Neural cell (in vitro differentiated cells): ENCODE measurements at regions not wholly inside any gene's neighbourhood (a gene's known extent, or its start where the extent isn't known, plus 50 kb on each side); places are given as distances from the start of the nearest gene placed in this dataset.

Source experiments
- H2AFZ ChIP-seq: fragments of 200-600, 300-800 bp; sonication (generic), shearing (Covaris generic); 2 replicates; pipeline ENCODE4 v1.6.0; 2014; ENCODE audit warnings: low read depth, mild to moderate bottlenecking, antibody characterized with exemption, low read length, moderate library complexity
- H3F3A ChIP-seq: fragments of 200-600 bp; shearing (Covaris generic); 2 replicates; pipeline ENCODE4 v1.6.1; 2016; ENCODE audit warnings: mild to moderate bottlenecking, moderate library complexity, mixed read lengths, antibody characterized with exemption, low read length; ENCODE audit not compliant: insufficient read depth, poor library complexity, severe bottlenecking
- H3K27ac ChIP-seq: fragments of 200-600, 300-800 bp; sonication (generic), shearing (Covaris generic); 2 replicates; pipeline ENCODE4 v1.5.1; 2014; ENCODE audit warnings: mild to moderate bottlenecking, low read length, moderate library complexity
- H3K27me3 ChIP-seq: fragments of 300-800, 200-600 bp; sonication (generic), shearing (Covaris generic); 2 replicates; pipeline ENCODE4 v1.6.0; 2014; ENCODE audit warnings: mild to moderate bottlenecking, low read depth, low read length, moderate library complexity; ENCODE audit not compliant: insufficient read depth
- H3K36me3 ChIP-seq: fragments of 300-800, 200-600 bp; sonication (generic), shearing (Covaris generic); 2 replicates; pipeline ENCODE4 v1.5.1; 2014; ENCODE audit warnings: mild to moderate bottlenecking, antibody characterized with exemption, low read length, moderate library complexity; ENCODE audit not compliant: insufficient read depth
- H3K4me2 ChIP-seq: fragments of 300-800, 200-600 bp; sonication (generic), shearing (Covaris generic); 2 replicates; pipeline ENCODE4 v1.6.0; 2014; ENCODE audit warnings: mild to moderate bottlenecking, low read length
- H3K4me3 ChIP-seq: fragments of 300-800, 200-600 bp; sonication (generic), shearing (Covaris generic); 2 replicates; pipeline ENCODE4 v1.5.1; 2014; ENCODE audit warnings: mild to moderate bottlenecking, low read length, moderate library complexity
- H3K79me2 ChIP-seq: fragments of 200-600 bp; shearing (Covaris generic); replicated peaks from 2 replicates; pipeline ENCODE4 v1.6.0; 2014; ENCODE audit warnings: mild to moderate bottlenecking, low read length, moderate library complexity; ENCODE audit not compliant: insufficient read depth
- H3K9ac ChIP-seq: fragments of 300-800, 200-600 bp; sonication (generic), shearing (Covaris generic); 2 replicates; pipeline ENCODE4 v1.6.1; 2016; ENCODE audit warnings: mild to moderate bottlenecking, low read length, mixed read lengths
- H3K9me2 ChIP-seq: fragments of 200-600 bp; shearing (Covaris generic); 2 replicates; pipeline ENCODE4 v1.6.1; 2016; ENCODE audit warnings: mild to moderate bottlenecking, low read length, mixed read lengths; ENCODE audit not compliant: insufficient read depth
- H3K9me3 ChIP-seq: fragments of 200-600, 300-800 bp; sonication (generic), shearing (Covaris generic); 2 replicates; pipeline ENCODE4 v1.6.1; 2016; ENCODE audit warnings: mild to moderate bottlenecking, mixed run types, low read length, moderate library complexity, mixed read lengths
- H4K20me1 ChIP-seq: fragments of 200-600 bp; shearing (Covaris generic); 2 replicates; pipeline ENCODE4 v1.6.1; 2016; ENCODE audit warnings: mild to moderate bottlenecking, mixed run types; ENCODE audit not compliant: insufficient read depth
- CTCF ChIP-seq: fragments of 450-650 bp; IDR thresholded peaks from 2 replicates; pipeline ENCODE4 v1.5.1; 2014; ENCODE audit warnings: antibody characterized with exemption, mild to moderate bottlenecking, moderate library complexity; ENCODE audit not compliant: poor library complexity, severe bottlenecking
- EP300 ChIP-seq: fragments of 450-650 bp; conservative IDR thresholded peaks from 2 replicates; pipeline ENCODE4 v1.6.1; 2014; ENCODE audit warnings: antibody characterized with exemption, mild to moderate bottlenecking, moderate library complexity; ENCODE audit not compliant: poor library complexity, severe bottlenecking
- EZH2 ChIP-seq: fragments of 200-600, 300-800 bp; shearing (Covaris generic), sonication (generic); IDR thresholded peaks from 2 replicates; pipeline ENCODE4 v1.6.1; 2014; ENCODE audit warnings: antibody characterized with exemption, low read length, borderline replicate concordance, mild to moderate bottlenecking; ENCODE audit not compliant: insufficient read depth, poor library complexity, severe bottlenecking
- MXI1 ChIP-seq: fragments of 450-650 bp; conservative IDR thresholded peaks from 2 replicates; pipeline ENCODE4 v1.6.1; 2014; ENCODE audit warnings: antibody characterized with exemption, mild to moderate bottlenecking; ENCODE audit not compliant: poor library complexity, severe bottlenecking
- POLR2AphosphoS5 ChIP-seq: IDR thresholded peaks from 2 replicates; pipeline ENCODE4 v1.6.1; 2012
- RAD21 ChIP-seq: fragments of 450-650 bp; conservative IDR thresholded peaks from 2 replicates; pipeline ENCODE4 v1.6.1; 2014; ENCODE audit warnings: antibody characterized with exemption, mild to moderate bottlenecking, moderate library complexity
- REST ChIP-seq: IDR thresholded peaks from 2 replicates; pipeline ENCODE4 v1.6.1; 2012; ENCODE audit warnings: borderline replicate concordance
- SMC3 ChIP-seq: fragments of 450-650 bp; conservative IDR thresholded peaks from 2 replicates; pipeline ENCODE4 v1.6.1; 2014; ENCODE audit warnings: antibody characterized with exemption, mild to moderate bottlenecking, moderate library complexity; ENCODE audit not compliant: poor library complexity
- TAF1 ChIP-seq: IDR thresholded peaks from 2 replicates; pipeline ENCODE4 v1.6.1; 2012; ENCODE audit warnings: low read depth

GRCh38 chr3:31027914-31028313 lies 133.5 kb upstream of the GADL1 start:
- H3K27me3 ChIP-seq = no peaks in the 10 kb centered on the region
- H4K20me1 ChIP-seq = no peaks in the 10 kb centered on the region
- no peak overlapping the region for H2AFZ ChIP-seq
- H3K79me2 ChIP-seq = no peaks in the 10 kb centered on the region
- no peak overlapping the region for H3K4me3 ChIP-seq
- no peak overlapping the region for H3K27ac ChIP-seq
- TF ChIP-seq RAD21 (no peak), TAF1 (no peak), POLR2AphosphoS5 (no peak), REST (no peak), EZH2 (no peak), EP300 (no peak), CTCF (no peak), SMC3 (no peak), MXI1 (no peak)
- H3K4me2 ChIP-seq = no peak overlapping the region
- no peaks in the 10 kb centered on the region for H3K36me3 ChIP-seq
- no peak overlapping the region for H3K9ac ChIP-seq
- no peaks in the 10 kb centered on the region for H3K9me2 ChIP-seq
- H3F3A ChIP-seq = no peaks in the 10 kb centered on the region
- H3K9me3 ChIP-seq = no peaks in the 10 kb centered on the region

- H3K4me3 ChIP-seq = no peak overlapping the region
- no peaks in the 10 kb centered on the region for H3K36me3 ChIP-seq
- H3K79me2 ChIP-seq = no peaks in the 10 kb centered on the region
- H2AFZ ChIP-seq = no peak overlapping the region
- TF ChIP-seq MXI1 = no peak
- TF ChIP-seq EZH2 = no peak
- TF ChIP-seq SMC3 = no peak
- no peak for TF ChIP-seq EP300
- no peak for TF ChIP-seq CTCF
- no peak for TF ChIP-seq REST
- TF ChIP-seq POLR2AphosphoS5 = no peak
- no peak for TF ChIP-seq RAD21
- no peak for TF ChIP-seq TAF1
- H3F3A ChIP-seq = no peaks in the 10 kb centered on the region
- H3K9ac ChIP-seq = no peak overlapping the region
- H3K27ac ChIP-seq = no peak overlapping the region
- no peaks in the 10 kb centered on the region for H4K20me1 ChIP-seq
- no peaks in the 10 kb centered on the region for H3K9me3 ChIP-seq
- H3K27me3 ChIP-seq = no peaks in the 10 kb centered on the region
- no peak overlapping the region for H3K4me2 ChIP-seq
- H3K9me2 ChIP-seq = no peaks in the 10 kb centered on the region
These were observed 134.3 kb upstream of the GADL1 start for GRCh38 chr3:31028766-31029165.
